ENCODE measurements at regions not wholly inside any gene's neighbourhood (a gene's known extent, or its start where the extent isn't known, plus 50 kb on each side); places are given as distances from the start of the nearest gene placed in this dataset.

DNA sequence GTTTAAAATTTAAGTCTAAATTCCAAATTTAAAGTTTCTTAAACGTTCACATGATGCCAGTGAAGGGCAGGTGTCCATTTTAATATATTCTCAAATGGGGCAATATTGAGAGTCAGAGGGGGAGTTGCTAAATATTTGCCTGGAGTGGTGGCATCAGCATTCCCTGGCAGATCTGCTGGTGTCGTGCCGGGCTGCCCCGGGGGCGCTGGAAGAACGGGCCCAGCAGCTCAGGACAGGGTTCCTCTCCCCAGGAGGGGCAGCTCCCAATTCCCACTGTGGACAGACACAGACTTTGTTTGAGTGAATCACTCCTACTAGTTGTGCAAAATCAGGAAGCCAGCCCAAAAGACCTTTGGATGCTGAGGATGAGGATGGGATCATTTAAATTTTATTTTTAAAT lies 468.7 kb upstream of the B3GAT1 start:
- in situ Hi-C loops (cut with MboI; ENCODE audit: low pct_unique_long_range_greater_than_20kb, low sequenced_read_pairs, unreplicated experiment) = no loop called here
- DNase-seq (ENCODE audit: low spot score) = no peak
- TF ChIP-seq, protein P1, sequence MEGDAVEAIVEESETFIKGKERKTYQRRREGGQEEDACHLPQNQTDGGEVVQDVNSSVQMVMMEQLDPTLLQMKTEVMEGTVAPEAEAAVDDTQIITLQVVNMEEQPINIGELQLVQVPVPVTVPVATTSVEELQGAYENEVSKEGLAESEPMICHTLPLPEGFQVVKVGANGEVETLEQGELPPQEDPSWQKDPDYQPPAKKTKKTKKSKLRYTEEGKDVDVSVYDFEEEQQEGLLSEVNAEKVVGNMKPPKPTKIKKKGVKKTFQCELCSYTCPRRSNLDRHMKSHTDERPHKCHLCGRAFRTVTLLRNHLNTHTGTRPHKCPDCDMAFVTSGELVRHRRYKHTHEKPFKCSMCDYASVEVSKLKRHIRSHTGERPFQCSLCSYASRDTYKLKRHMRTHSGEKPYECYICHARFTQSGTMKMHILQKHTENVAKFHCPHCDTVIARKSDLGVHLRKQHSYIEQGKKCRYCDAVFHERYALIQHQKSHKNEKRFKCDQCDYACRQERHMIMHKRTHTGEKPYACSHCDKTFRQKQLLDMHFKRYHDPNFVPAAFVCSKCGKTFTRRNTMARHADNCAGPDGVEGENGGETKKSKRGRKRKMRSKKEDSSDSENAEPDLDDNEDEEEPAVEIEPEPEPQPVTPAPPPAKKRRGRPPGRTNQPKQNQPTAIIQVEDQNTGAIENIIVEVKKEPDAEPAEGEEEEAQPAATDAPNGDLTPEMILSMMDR (IDR thresholded peaks at IDR 0.05; ENCODE audit: extremely low read depth, insufficient read depth, missing control alignments) = no peak

DNA sequence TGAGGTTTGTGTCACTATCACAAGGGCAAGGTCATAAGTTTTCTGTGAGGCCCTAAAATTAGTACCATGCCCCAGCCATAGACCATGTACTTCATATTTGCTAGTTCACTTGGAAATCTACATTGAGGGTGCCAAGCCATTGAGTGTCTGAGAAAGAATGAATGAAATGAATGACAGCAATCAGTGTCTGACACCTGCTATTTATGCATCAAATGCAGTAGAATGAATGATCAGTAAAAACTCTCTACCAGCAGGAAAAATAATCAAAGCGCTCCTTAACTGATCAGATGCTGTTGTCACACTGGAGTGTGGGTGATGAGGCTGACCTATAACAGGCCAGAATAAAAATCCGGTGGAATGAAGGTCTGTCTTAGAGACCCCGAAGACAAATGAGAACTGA lies 467.9 kb upstream of the B3GAT1 start:
- no peak for DNase-seq (ENCODE audit: low spot score)
- TF ChIP-seq, protein P1 (IDR thresholded peaks at IDR 0.05; ENCODE audit: extremely low read depth, insufficient read depth, missing control alignments) = no peak
- in situ Hi-C loops (cut with MboI; ENCODE audit: low pct_unique_long_range_greater_than_20kb, low sequenced_read_pairs, unreplicated experiment) = no loop called here

DNA sequence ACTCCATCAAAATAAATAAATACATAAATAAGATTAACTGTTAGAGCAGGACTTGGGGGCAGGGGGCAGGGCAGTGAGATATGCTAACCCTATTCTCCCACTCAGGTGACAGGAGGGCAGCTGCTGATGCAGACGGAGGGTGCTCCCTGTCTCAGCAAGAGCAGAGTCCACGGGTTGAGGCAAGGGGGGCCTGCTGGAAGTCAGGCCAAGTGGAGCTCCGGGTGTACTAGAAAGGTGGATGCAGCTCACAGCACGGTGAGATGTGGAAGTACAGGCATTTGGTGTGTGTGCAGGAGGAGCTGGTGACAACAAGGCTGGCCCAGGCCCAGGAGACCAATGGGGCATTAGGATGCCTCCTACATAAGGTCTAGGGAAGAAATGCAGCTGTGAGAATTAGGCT lies 467.3 kb upstream of the B3GAT1 start:
- in situ Hi-C loops (cut with MboI; ENCODE audit: low pct_unique_long_range_greater_than_20kb, low sequenced_read_pairs, unreplicated experiment) = no loop called here
- DNase-seq (ENCODE audit: low spot score) = no peak
- TF ChIP-seq, protein P1 (IDR thresholded peaks at IDR 0.05; ENCODE audit: extremely low read depth, insufficient read depth, missing control alignments) = no peak

DNA sequence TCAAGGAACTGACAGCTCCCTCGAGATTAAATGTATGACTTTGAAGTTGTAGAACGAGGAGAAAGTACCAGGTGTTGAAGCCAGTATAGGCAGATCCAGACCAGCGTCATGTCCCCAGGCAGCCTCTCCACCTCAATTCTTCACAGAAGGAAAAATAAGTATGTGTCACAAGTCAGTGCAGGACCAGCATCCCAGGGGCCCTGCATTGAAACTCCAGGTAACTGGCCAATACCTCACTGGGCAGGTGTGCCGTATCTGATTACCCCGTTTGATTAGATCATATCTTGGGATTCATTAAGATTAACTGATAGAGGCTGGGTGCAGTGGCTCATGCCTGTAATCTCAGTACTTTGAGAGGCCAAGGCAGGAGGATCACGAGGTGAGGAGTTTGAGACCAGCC lies 466.7 kb upstream of the B3GAT1 start:
- DNase-seq (ENCODE audit: low spot score) = no peak
- TF ChIP-seq, protein P1 (IDR thresholded peaks at IDR 0.05; ENCODE audit: extremely low read depth, insufficient read depth, missing control alignments) = no peak
- in situ Hi-C loops (cut with MboI; ENCODE audit: low pct_unique_long_range_greater_than_20kb, low sequenced_read_pairs, unreplicated experiment) = no loop called here

DNA sequence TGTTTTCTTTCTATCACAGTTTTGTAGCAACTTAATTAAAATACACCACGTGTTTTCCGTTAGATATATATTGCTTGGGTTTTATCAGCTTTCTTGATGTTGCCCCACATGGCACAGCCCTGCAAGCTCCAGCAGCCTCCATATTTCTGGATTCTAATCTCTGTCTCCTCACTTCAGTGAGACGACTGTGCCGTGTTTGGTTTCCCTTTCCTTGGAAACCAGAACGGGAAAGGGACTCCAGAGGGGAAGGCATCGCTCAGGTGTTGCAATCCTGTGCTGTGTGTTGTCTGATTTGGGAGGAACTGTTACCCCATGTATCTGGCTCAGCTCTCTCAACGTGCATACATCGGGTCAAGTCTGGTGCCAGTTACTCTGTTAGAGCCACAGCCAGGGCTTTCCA lies 464.2 kb upstream of the B3GAT1 start:
- TF ChIP-seq, protein P1 (IDR thresholded peaks at IDR 0.05; ENCODE audit: extremely low read depth, insufficient read depth, missing control alignments) = no peak
- no peak for DNase-seq (ENCODE audit: low spot score)
- in situ Hi-C loops (cut with MboI; ENCODE audit: low pct_unique_long_range_greater_than_20kb, low sequenced_read_pairs, unreplicated experiment) = no loop called here

DNA sequence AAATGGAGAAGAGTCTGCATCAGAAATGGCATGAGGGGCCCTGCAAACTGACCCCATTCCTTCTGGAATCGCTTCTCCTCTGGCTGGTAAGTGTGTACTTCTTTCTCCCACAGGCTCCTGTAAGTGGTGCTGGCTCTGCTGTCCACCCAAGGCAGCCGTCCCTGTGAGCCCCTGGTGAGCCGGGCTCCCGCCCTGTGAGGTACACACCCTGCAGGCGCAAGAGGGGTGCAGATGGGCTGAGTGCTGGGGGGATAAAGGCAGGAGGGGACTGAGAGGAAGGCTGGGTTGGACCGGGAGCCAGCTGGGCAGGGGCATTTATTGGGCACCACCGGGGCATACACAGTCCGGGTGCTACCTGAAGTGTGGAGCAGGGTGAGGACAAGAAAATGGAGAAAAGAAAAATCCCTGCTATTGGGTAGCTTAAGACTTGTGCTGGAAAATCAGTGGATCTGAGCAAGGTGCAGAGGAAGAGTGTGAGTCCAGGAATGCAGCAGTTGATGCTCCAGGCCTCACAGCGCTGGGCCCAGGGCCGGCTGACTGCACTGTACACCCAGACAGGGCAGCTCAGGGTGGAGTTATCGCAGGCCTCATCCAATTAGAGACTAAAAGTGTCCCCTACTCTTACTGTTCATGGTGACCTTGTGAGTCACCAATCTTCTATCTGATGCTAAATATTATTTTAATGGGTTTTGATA lies 455.1 kb upstream of the B3GAT1 start:
- TF ChIP-seq, protein P1 (IDR thresholded peaks at IDR 0.05; ENCODE audit: extremely low read depth, insufficient read depth, missing control alignments) = no peak
- no peak for DNase-seq (ENCODE audit: low spot score)
- in situ Hi-C loops (cut with MboI; ENCODE audit: low pct_unique_long_range_greater_than_20kb, low sequenced_read_pairs, unreplicated experiment) = no loop called here
